ENCODE measurements at regions not wholly inside any gene's neighbourhood (a gene's known extent, or its start where the extent isn't known, plus 50 kb on each side); places are given as distances from the start of the nearest gene placed in this dataset.

- no peak for DNase-seq
These were observed 163.9 kb upstream of the NOCT start for GRCh38 chr4:138851391-138852335.

- DNase-seq: no peak
These were observed 169.9 kb upstream of the NOCT start for GRCh38 chr4:138845664-138846063.

GRCh38 chr4:138845054-138845453 is 170.5 kb upstream of the NOCT start:
- DNase-seq: no peak

- no peak for DNase-seq
These were observed 172.0 kb upstream of the NOCT start for GRCh38 chr4:138843616-138844015.

GRCh38 chr4:138841343-138841742 is 174.2 kb upstream of the NOCT start:
- DNase-seq: no peak

GRCh38 chr4:138838251-138838650 is 177.3 kb upstream of the NOCT start:
- DNase-seq: no peak

- DNase-seq: no peak
These were observed 179.6 kb upstream of the NOCT start for GRCh38 chr4:138835832-138836533.

- no peak for DNase-seq
These were observed 181.6 kb upstream of the NOCT start for GRCh38 chr4:138833974-138834373.

GRCh38 chr4:138832563-138832962 is 183.0 kb upstream of the NOCT start:
- no peak for DNase-seq

- no peak for DNase-seq
These were observed 183.6 kb upstream of the NOCT start for GRCh38 chr4:138831948-138832347.

GRCh38 chr4:138828926-138829325 is 186.7 kb upstream of the NOCT start:
- DNase-seq: no peak

- no peak for DNase-seq
These were observed 188.8 kb upstream of the NOCT start for GRCh38 chr4:138826754-138827153.

GRCh38 chr4:138826322-138826721 is 189.3 kb upstream of the NOCT start:
- DNase-seq: no peak

- no peak for DNase-seq
These were observed 194.2 kb upstream of the NOCT start for GRCh38 chr4:138821331-138821730.

- no peak for DNase-seq
These were observed 198.7 kb upstream of the NOCT start for GRCh38 chr4:138816875-138817274.

- DNase-seq: no peak
These were observed 199.8 kb upstream of the NOCT start for GRCh38 chr4:138815811-138816210.

- DNase-seq: no peak
These were observed 209.8 kb upstream of the NOCT start for GRCh38 chr4:138805736-138806135.

GRCh38 chr4:138804711-138805110 is 210.9 kb upstream of the NOCT start:
- no peak for DNase-seq

- DNase-seq: no peak
These were observed 212.5 kb upstream of the NOCT start for GRCh38 chr4:138803051-138803450.

GRCh38 chr4:138802499-138802898 is 213.1 kb upstream of the NOCT start:
- DNase-seq: no peak

GRCh38 chr4:138800421-138800820 is 215.2 kb upstream of the NOCT start:
- DNase-seq: no peak

GRCh38 chr4:138798404-138798803 is 217.2 kb upstream of the NOCT start:
- no peak for DNase-seq

- DNase-seq: no peak
These were observed 217.9 kb upstream of the NOCT start for GRCh38 chr4:138797646-138798045.

- no peak for DNase-seq
These were observed 218.8 kb upstream of the NOCT start for GRCh38 chr4:138796761-138797160.

All from SW 1271 (cell line).